ENCODE measurements at regions not wholly inside any gene's neighbourhood (a gene's known extent, or its start where the extent isn't known, plus 50 kb on each side); places are given as distances from the start of the nearest gene placed in this dataset.

- no peak for DNase-seq (ENCODE audit: low read depth)
- no peak for TF ChIP-seq CTCF (IDR thresholded peaks at IDR 0.05; ENCODE audit: insufficient read depth, low read length)
- H3K4me3 ChIP-seq (ENCODE audit: low read depth, low read length) = no peak overlapping the region
These were observed 540.5 kb downstream of the KCTD16 start for GRCh38 chr5:144711172-144711571.

- TF ChIP-seq CTCF (IDR thresholded peaks at IDR 0.05; ENCODE audit: insufficient read depth, low read length) = no peak
- no peak for DNase-seq (ENCODE audit: low read depth)
- no peak overlapping the region for H3K4me3 ChIP-seq (ENCODE audit: low read depth, low read length)
These were observed 540.0 kb downstream of the KCTD16 start for GRCh38 chr5:144710637-144711036.

GRCh38 chr5:144703776-144704175 is 533.1 kb downstream of the KCTD16 start:
- no peak overlapping the region for H3K4me3 ChIP-seq (ENCODE audit: low read depth, low read length)
- no peak for DNase-seq (ENCODE audit: low read depth)
- no peak for TF ChIP-seq CTCF (IDR thresholded peaks at IDR 0.05; ENCODE audit: insufficient read depth, low read length)

GRCh38 chr5:144698484-144698883 is 527.8 kb downstream of the KCTD16 start:
- H3K4me3 ChIP-seq (ENCODE audit: low read depth, low read length) = no peak overlapping the region
- peak; percentile 19 for DNase-seq (ENCODE audit: low read depth)
- no peak for TF ChIP-seq CTCF (IDR thresholded peaks at IDR 0.05; ENCODE audit: insufficient read depth, low read length)

- peak; percentile 96 for DNase-seq (ENCODE audit: low read depth)
- no peak overlapping the region for H3K4me3 ChIP-seq (ENCODE audit: low read depth, low read length)
- TF ChIP-seq CTCF (IDR thresholded peaks at IDR 0.05; ENCODE audit: insufficient read depth, low read length) = peak; percentile 25
These were observed 527.2 kb downstream of the KCTD16 start for GRCh38 chr5:144697847-144698262.

GRCh38 chr5:144691936-144692335 is 521.3 kb downstream of the KCTD16 start:
- DNase-seq (ENCODE audit: low read depth) = no peak
- TF ChIP-seq CTCF (IDR thresholded peaks at IDR 0.05; ENCODE audit: insufficient read depth, low read length) = no peak
- H3K4me3 ChIP-seq (ENCODE audit: low read depth, low read length) = no peak overlapping the region

GRCh38 chr5:144684899-144685298 is 514.2 kb downstream of the KCTD16 start:
- DNase-seq (ENCODE audit: low read depth) = no peak
- TF ChIP-seq CTCF (IDR thresholded peaks at IDR 0.05; ENCODE audit: insufficient read depth, low read length) = no peak
- no peak overlapping the region for H3K4me3 ChIP-seq (ENCODE audit: low read depth, low read length)
